Smooth muscle cell (in vitro differentiated cells): ENCODE measurements at regions not wholly inside any gene's neighbourhood (a gene's known extent, or its start where the extent isn't known, plus 50 kb on each side); places are given as distances from the start of the nearest gene placed in this dataset.

Experiments
- DNase-seq: peaks from one replicate; lab custom pipeline; 2025; ENCODE audit not compliant: unreplicated experiment; lab: John Stamatoyannopoulos, UW
- H2AFZ ChIP-seq: fragments of 200-600 bp; sonication (generic); 2 replicates; pipeline ENCODE4 v1.6.0; 2016; ENCODE audit warnings: antibody characterized with exemption, low read depth, mild to moderate bottlenecking
- H3F3A ChIP-seq: fragments of 200-600 bp; sonication (generic); 2 replicates; pipeline ENCODE4 v1.6.0; 2017; ENCODE audit warnings: antibody characterized with exemption, low read depth
- H3K27ac ChIP-seq: fragments of 200-600 bp; sonication (generic); 2 replicates; pipeline ENCODE4 v1.5.1; 2016; ENCODE audit warnings: low read depth, mild to moderate bottlenecking
- H3K27me3 ChIP-seq: fragments of 200-600 bp; sonication (generic); 2 replicates; pipeline ENCODE4 v1.6.1; 2016; ENCODE audit warnings: low read depth, mild to moderate bottlenecking
- H3K36me3 ChIP-seq: fragments of 200-600 bp; sonication (generic); 2 replicates; pipeline ENCODE4 v1.5.1; 2016; ENCODE audit warnings: low read depth
- H3K4me1 ChIP-seq: fragments of 200-600 bp; sonication (generic); 2 replicates; pipeline ENCODE4 v1.5.1; 2016; ENCODE audit warnings: low read depth
- H3K4me2 ChIP-seq: fragments of 200-600 bp; sonication (generic); 2 replicates; pipeline ENCODE4 v1.6.0; 2016; ENCODE audit warnings: mild to moderate bottlenecking
- H3K4me3 ChIP-seq: fragments of 200-600 bp; sonication (generic); 2 replicates; pipeline ENCODE4 v1.5.1; 2016; ENCODE audit warnings: mild to moderate bottlenecking
- H3K79me2 ChIP-seq: fragments of 200-600 bp; sonication (generic); 2 replicates; pipeline ENCODE4 v1.6.0; 2016; ENCODE audit warnings: low read depth, mild to moderate bottlenecking
- H3K9ac ChIP-seq: fragments of 200-600 bp; sonication (generic); 2 replicates; pipeline ENCODE4 v1.6.0; 2016; ENCODE audit warnings: low read depth
- H3K9me3 ChIP-seq: fragments of 200-600 bp; sonication (generic); replicated peaks from 2 replicates; pipeline ENCODE4 v1.5.1; 2016; ENCODE audit warnings: low read depth
- H4K20me1 ChIP-seq: fragments of 200-600 bp; sonication (generic); 2 replicates; pipeline ENCODE4 v1.6.0; 2016; ENCODE audit warnings: low read depth
- WGBS: methylation state at CpG from one replicate; pipeline ENCODE4 v1.1.7; 2016; ENCODE audit warnings: low lambda C conversion rate; 5-methylcytosine and 5-hydroxymethylcytosine counted together
- TF ChIP-seq, protein P1 (sequence below): fragments of 200-600 bp; sonication (generic); IDR thresholded peaks from 2 replicates; pipeline ENCODE4 v1.5.1; 2017; ENCODE audit warnings: borderline replicate concordance, mild to moderate bottlenecking, antibody characterized with exemption; ENCODE audit not compliant: insufficient read depth, poor library complexity, severe bottlenecking

DNA sequence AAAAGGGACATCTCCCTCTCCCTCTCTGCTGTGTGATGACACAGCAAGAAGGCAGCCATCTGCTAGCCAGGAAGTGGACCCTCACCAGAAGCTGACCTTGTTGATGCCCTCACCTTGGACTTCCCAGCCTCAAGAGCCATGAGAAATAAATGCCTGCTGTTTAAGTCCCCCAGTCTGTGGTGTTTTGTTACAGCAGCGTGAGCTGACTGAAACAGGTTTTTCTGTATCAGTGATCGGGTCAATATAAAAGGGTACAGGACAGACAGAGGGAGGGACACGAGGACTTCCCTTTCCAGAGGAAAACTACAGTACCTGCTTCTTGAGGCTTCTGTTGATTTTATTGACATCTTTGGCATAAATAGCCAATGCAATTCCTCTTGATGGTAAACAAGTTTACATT, 510.3 kb upstream of the CHAC2 start:
- 97% methylated on average over 3 of the region's 3 CpGs for WGBS
- Histone ChIP-seq H3K36me3 (no peaks in the 10 kb centered on the region), H2AFZ (no peak overlapping the region), H3K9me3 (no peaks in the 10 kb centered on the region), H3F3A (no peaks in the 10 kb centered on the region), H3K27ac (no peak overlapping the region), H4K20me1 (no peaks in the 10 kb centered on the region), H3K4me1 (no peaks in the 10 kb centered on the region), H3K4me3 (no peak overlapping the region), H3K4me2 (no peak overlapping the region), H3K27me3 (no peaks in the 10 kb centered on the region), H3K79me2 (no peaks in the 10 kb centered on the region), H3K9ac (no peak overlapping the region)
- TF ChIP-seq, protein P1, sequence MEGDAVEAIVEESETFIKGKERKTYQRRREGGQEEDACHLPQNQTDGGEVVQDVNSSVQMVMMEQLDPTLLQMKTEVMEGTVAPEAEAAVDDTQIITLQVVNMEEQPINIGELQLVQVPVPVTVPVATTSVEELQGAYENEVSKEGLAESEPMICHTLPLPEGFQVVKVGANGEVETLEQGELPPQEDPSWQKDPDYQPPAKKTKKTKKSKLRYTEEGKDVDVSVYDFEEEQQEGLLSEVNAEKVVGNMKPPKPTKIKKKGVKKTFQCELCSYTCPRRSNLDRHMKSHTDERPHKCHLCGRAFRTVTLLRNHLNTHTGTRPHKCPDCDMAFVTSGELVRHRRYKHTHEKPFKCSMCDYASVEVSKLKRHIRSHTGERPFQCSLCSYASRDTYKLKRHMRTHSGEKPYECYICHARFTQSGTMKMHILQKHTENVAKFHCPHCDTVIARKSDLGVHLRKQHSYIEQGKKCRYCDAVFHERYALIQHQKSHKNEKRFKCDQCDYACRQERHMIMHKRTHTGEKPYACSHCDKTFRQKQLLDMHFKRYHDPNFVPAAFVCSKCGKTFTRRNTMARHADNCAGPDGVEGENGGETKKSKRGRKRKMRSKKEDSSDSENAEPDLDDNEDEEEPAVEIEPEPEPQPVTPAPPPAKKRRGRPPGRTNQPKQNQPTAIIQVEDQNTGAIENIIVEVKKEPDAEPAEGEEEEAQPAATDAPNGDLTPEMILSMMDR = no peak
- DNase-seq = no peak

DNA sequence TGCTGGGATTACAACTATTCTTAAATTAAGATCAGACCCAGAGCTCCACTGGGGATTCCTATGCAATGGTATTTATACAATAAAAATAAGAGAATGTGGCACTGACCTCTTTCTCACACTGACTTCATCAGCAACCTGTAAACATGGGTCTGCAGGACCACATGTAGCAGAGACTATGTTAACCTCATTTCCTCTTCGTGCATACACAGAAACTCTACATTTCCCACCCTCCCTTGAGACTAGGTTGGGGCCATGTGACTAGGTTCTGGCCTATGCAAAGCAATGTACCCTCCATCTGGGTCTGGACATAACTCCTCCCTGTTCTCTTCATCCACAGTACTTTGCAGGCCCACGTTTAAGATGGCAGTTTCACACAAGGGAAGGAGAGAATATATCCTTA, 514.4 kb upstream of the CHAC2 start:
- Histone ChIP-seq H3K9ac (no peak overlapping the region), H2AFZ (no peak overlapping the region), H3K9me3 (no peaks in the 10 kb centered on the region), H3K79me2 (no peaks in the 10 kb centered on the region), H3K4me1 (no peaks in the 10 kb centered on the region), H4K20me1 (no peaks in the 10 kb centered on the region), H3K36me3 (no peaks in the 10 kb centered on the region), H3K27me3 (no peaks in the 10 kb centered on the region), H3K4me3 (no peak overlapping the region), H3K4me2 (no peak overlapping the region), H3K27ac (no peak overlapping the region), H3F3A (no peaks in the 10 kb centered on the region)
- 81% methylated on average over 2 of the region's 2 CpGs for WGBS
- DNase-seq = no peak
- TF ChIP-seq, protein P1 = no peak

DNA sequence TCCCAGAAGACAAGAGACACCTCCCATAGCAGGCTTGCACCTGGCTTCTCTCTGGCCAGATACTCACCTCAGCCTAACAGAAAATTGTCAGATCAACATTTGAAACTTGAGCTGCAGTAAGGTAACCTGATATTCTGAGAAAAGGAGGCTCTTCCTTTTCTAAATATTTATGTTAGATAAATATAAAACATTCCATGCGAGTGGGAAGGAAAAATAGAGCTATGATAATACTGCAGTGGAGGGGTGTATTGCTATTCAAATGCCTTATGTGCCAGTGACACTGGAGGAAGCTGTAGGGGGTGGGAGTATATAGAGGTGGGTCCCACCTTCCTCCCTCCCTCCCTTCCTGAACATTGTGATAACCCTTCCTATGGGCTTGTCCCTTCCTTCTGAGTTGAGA, 515.5 kb upstream of the CHAC2 start:
- H3K4me3 ChIP-seq = no peak overlapping the region
- no peaks in the 10 kb centered on the region for H3K36me3 ChIP-seq
- H4K20me1 ChIP-seq = no peaks in the 10 kb centered on the region
- no peak overlapping the region for H3K9ac ChIP-seq
- H3K27ac ChIP-seq = no peak overlapping the region
- TF ChIP-seq, protein P1 = no peak
- H3K79me2 ChIP-seq = no peaks in the 10 kb centered on the region
- no peak overlapping the region for H2AFZ ChIP-seq
- no peaks in the 10 kb centered on the region for H3F3A ChIP-seq
- WGBS = 39% methylated on average over 1 of the region's 1 CpG
- H3K27me3 ChIP-seq = no peaks in the 10 kb centered on the region
- DNase-seq = no peak
- no peaks in the 10 kb centered on the region for H3K9me3 ChIP-seq
- H3K4me2 ChIP-seq = no peak overlapping the region
- H3K4me1 ChIP-seq = no peaks in the 10 kb centered on the region

DNA sequence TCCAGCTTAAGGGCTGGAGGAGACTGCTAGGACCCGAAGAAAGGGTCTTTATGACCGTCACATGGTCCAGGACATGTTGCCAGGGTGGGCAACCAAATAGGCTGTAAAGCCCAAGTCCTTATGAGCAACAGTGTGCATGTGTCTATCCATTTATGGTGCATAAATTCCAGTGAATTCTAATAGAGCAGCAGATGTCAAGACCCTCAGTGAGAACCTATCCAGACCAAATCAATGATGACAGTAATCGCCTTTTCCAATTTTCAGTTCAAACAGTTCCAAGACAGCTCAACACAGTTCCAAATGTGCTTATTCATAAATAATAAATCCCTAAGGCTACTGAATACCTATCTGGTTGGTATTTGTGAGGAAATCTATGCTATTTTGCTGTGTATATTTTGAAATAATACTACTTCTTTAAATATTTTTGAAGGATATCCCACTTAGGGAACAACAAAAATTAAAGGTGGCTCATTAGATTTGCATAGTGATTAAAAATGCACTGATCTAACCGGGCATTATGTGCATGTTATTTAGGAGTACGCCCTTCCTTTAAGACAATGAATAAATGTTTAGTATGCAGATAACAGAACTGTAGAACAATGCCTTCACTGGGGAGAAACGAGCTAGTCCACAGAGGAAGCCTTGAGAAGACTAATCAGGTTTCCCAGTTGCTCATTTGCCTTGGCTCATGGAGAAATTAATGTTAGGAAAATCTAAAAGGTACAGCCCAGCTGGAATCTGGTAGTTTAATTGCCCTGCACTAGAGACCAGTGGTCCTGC, 519.5 kb upstream of the CHAC2 start:
- Histone ChIP-seq H3K9me3 (no peaks in the 10 kb centered on the region), H3K27ac (no peak overlapping the region), H3K9ac (no peak overlapping the region), H3K79me2 (no peaks in the 10 kb centered on the region), H3F3A (no peaks in the 10 kb centered on the region), H3K4me1 (no peaks in the 10 kb centered on the region), H2AFZ (no peak overlapping the region), H3K4me2 (no peak overlapping the region), H3K4me3 (no peak overlapping the region), H3K36me3 (no peaks in the 10 kb centered on the region), H4K20me1 (no peaks in the 10 kb centered on the region), H3K27me3 (no peaks in the 10 kb centered on the region)
- no peak for DNase-seq
- 93% methylated on average over 6 of the region's 6 CpGs for WGBS
- TF ChIP-seq, protein P1 = no peak
